BLaER1 treated with 17β-estradiol and CSF1 and Interleukin-3, amounts not matched to agents 10 nM and 100 nM (cell line): ENCODE measurements at regions not wholly inside any gene's neighbourhood (a gene's known extent, or its start where the extent isn't known, plus 50 kb on each side); places are given as distances from the start of the nearest gene placed in this dataset.
"Not testable (repeated sequence)": the region's sequence is repeated elsewhere in the genome, so short reads cannot be mapped to it uniquely, and the experiment has no call there.

Experiments used
- H3K27ac ChIP-seq, 11 experiments: shearing (Covaris generic); formaldehyde crosslinking; 2 replicates each; pipeline ENCODE4 v1.8.1; 2022
- H3K27me3 ChIP-seq, 11 experiments: shearing (Covaris generic); formaldehyde crosslinking; 2 replicates each; pipeline ENCODE4 v1.8.1; 2022
- H3K36me3 ChIP-seq, 11 experiments: shearing (Covaris generic); formaldehyde crosslinking; 2 replicates each; pipeline ENCODE4 v1.8.1; 2022
- H3K4me1 ChIP-seq, 10 experiments: shearing (Covaris generic); formaldehyde crosslinking; 2 replicates each; pipeline ENCODE4 v1.8.1; 2022
- H3K4me2 ChIP-seq, 11 experiments: shearing (Covaris generic); formaldehyde crosslinking; 2 replicates each; pipeline ENCODE4 v1.8.1; 2022
- H3K4me3 ChIP-seq, 10 experiments: shearing (Covaris generic); formaldehyde crosslinking; 2 replicates each; pipeline ENCODE4 v1.8.1; 2022
- H3K9ac ChIP-seq, 11 experiments: shearing (Covaris generic); formaldehyde crosslinking; 2 replicates each; pipeline ENCODE4 v1.8.1; 2022
- H3K9me3 ChIP-seq, 11 experiments: shearing (Covaris generic); formaldehyde crosslinking; replicated peaks in 1 of 11; 2 replicates each; pipeline ENCODE4 v1.8.1; 2022
- H4K20me1 ChIP-seq, 11 experiments: shearing (Covaris generic); formaldehyde crosslinking; 2 replicates each; pipeline ENCODE4 v1.8.1; 2022
- Cebpa-rat ChIP-seq, 11 experiments: shearing (Covaris generic); IDR thresholded peaks; 2 replicates each; pipeline ENCODE4 v1.8.1; 2022

DNA sequence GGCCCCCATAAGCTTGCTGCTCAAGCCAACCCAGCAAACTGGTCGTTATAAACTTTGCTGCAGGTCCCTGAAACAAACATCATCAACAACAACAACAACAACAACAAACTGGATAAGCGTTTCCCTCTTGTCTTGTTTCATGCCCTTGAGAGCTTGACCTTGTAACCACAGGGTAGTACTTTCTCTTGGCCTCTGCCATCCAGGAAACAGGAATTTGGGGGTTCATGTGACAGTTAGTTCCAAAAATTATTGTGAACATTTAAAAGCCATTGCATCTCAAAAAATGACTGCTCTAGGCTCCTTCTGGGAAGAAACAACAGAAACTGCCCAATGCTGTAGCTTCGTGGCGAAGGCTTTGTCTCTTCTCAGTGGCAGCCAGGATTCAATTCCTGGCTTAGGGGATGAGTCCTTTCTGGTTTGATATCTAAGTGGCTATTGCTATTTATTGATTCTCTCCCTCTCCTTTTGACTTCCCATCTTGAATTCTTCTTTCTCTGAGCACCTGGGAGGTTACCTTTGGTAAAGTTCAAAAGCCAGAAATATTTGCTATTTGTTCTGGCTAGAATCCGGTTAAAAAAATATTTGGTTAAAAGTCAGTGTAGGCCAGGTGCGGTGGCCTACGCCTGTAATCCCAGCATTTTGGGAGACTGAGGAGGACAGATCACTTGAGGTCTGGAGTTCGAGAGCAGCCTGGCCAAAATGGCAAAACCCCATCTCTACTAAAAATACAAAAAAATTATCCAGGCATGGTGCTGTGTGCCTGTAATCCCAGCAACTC lies 52.0 kb upstream of the CPM start:
- H3K36me3 ChIP-seq: 0 out of 22 replicates have a peak, but pooled peaks cover 0 to 6% (median 0%) of the 10 kb centered on the region in 11 experiments
- peak overlapping the region in 1 of 11 experiments; percentile 24; a peak in 2 of 22 replicates for H3K27ac ChIP-seq
- TF ChIP-seq Cebpa-rat (IDR thresholded peaks at IDR 0.05): no peak
- H3K4me2 ChIP-seq: peak overlapping the region in 8 of 11 experiments; percentile 1 to 35 (median 8); a peak in 7 of 22 replicates
- H3K27me3 ChIP-seq: no peaks in the 10 kb centered on the region
- H3K4me3 ChIP-seq: no peak overlapping the region
- peaks cover 30 to 57% (median 49%) of the 10 kb centered on the region in 11 experiments for H3K9me3 ChIP-seq
- no peak overlapping the region for H3K9ac ChIP-seq
- peaks cover 0 to 21% (median 8%) of the 10 kb centered on the region in 10 experiments; a peak in 12 of 20 replicates for H3K4me1 ChIP-seq
- H4K20me1 ChIP-seq: no peaks in the 10 kb centered on the region

DNA sequence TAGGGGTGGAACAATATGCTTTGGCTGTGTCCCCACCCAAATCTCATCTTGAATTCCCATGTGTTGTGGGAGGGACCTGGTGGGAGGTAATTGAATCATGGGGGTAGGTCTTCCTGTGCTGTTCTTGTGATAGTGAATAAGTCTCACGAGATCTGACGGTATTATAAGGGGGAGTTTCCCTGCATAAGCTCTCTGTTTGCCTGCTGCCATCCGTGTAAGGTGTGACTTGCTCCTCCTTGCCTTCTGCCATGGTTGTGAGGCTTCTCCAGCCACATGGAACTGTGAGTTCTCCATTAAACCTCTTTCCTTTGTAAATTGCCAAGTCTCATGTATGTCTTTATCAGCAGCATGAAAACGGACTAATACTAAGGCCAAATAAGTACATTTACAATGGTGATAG lies 64.6 kb upstream of the CPM start:
- Histone ChIP-seq H3K27ac (peak overlapping the region in 6 of 11 experiments; percentile 36 to 72 (median 54); a peak in 9 of 22 replicates), H3K4me2 (peak overlapping the region in 3 of 11 experiments; percentile 1 to 70 (median 62); a peak in 4 of 22 replicates), H3K4me1 (peaks cover 0 to 34% (median 0%) of the 10 kb centered on the region in 10 experiments; a peak in 8 of 20 replicates), H3K9me3 (peaks cover 14 to 32% (median 23%) of the 10 kb centered on the region in 11 experiments), H3K9ac (peak overlapping the region in 1 of 11 experiments; percentile 6; a peak in 1 of 22 replicates)
- H3K4me3 ChIP-seq, H3K27me3 ChIP-seq, H3K36me3 ChIP-seq, H4K20me1 ChIP-seq: not testable (repeated sequence)

DNA sequence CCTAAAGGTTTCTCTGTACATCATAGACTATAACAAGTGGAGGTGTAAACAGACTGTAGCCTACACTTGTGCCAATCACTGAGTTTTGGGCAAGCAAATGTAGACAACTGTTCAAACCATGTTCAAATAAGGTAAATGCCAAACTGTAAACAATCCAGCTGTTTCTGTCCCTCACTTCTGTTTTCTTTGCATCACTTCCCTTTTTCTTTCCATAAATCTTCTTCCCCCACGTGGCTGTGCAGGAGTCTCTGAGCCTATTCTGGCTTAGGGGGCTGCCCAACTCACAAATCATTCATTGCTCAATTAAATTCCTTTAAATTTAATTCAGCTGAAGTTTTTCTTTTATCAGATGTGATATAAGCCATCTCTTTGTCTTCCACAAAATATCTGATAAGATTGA lies 65.1 kb upstream of the CPM start:
- H3K27me3 ChIP-seq: no peaks in the 10 kb centered on the region
- peak overlapping the region in 6 of 11 experiments; percentile 36 to 72 (median 54); a peak in 9 of 22 replicates for H3K27ac ChIP-seq
- TF ChIP-seq Cebpa-rat (IDR thresholded peaks at IDR 0.05): no peak
- peaks cover 14 to 32% (median 23%) of the 10 kb centered on the region in 11 experiments for H3K9me3 ChIP-seq
- peak overlapping the region in 1 of 11 experiments; percentile 6; a peak in 1 of 22 replicates for H3K9ac ChIP-seq
- H3K4me3 ChIP-seq: no peak overlapping the region
- peaks cover 0 to 34% (median 0%) of the 10 kb centered on the region in 10 experiments; a peak in 8 of 20 replicates for H3K4me1 ChIP-seq
- H3K4me2 ChIP-seq: peak overlapping the region in 3 of 11 experiments; percentile 1 to 70 (median 62); a peak in 4 of 22 replicates
- no peaks in the 10 kb centered on the region for H4K20me1 ChIP-seq
- H3K36me3 ChIP-seq: no peaks in the 10 kb centered on the region

DNA sequence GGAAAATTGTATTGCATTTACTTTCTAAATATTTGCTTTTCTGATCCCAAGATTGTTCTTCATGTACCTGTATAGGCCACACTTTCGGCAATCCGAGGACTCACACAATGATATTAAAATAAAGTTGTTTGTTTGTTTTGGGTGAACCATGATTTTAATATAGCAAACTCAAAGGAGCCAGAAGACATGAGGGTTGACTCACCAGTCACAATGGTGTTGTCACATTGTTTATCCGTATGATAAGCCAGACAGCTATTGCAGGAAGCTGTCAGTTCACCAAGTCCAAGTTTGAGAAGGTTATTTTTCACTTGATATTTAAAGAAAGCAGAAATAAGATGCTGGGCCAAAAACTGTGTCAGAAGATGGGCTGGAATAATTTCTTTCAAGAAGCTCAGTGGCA lies 67.1 kb upstream of the CPM start:
- peaks cover 0 to 34% (median 0%) of the 10 kb centered on the region in 10 experiments; a peak in 8 of 20 replicates for H3K4me1 ChIP-seq

DNA sequence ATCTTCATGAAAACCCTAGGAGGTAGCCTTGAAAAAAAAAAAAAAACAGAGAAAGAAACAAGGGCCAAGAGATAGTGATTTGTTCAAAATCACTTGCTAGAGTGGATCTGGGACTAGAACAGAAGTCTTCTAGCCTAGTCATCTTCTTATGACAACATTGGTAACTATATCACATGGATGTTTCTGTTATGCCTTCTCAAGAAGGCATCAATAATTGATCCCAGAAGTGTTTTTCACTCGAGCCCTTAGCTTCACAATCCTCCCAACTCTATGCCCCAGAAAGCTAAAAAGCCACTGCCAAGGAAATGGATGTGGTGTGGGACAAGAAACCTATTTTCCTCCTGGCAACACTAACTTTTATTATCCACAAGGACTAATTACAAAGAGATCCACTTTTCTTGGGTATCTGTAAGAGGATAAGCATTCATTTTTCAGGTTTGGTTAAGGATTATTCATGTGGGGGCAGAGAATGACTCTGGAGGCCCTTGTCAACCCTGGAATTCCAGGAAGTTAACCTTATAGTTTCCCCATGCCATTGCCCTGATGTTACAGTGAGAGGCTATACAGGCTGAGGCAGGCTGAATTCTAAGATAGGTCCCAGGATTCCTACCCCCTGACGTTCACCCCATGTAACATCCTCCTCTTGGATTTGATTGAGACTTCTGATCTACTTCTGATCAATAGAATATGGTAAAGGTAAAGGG lies 67.7 kb upstream of the CPM start:
- H3K4me2 ChIP-seq: 0 out of 22 replicates have a peak overlapping the region, but pooled peaks of 2 of the 11 experiments have one; percentile 6 to 39
- H3K27ac ChIP-seq: no peak overlapping the region; a peak in 1 of 22 replicates

More for the DNA sequence above, 67.1 kb upstream of the CPM start:
- H3K9ac ChIP-seq: no peak overlapping the region
- H3K4me3 ChIP-seq: no peak overlapping the region
- TF ChIP-seq Cebpa-rat (IDR thresholded peaks at IDR 0.05): no peak
- no peaks in the 10 kb centered on the region for H4K20me1 ChIP-seq
- H3K4me2 ChIP-seq: peak overlapping the region in 2 of 11 experiments; percentile 6 to 39; a peak in 1 of 22 replicates
- H3K9me3 ChIP-seq: peaks cover 14 to 32% (median 23%) of the 10 kb centered on the region in 11 experiments
- no peaks in the 10 kb centered on the region for H3K27me3 ChIP-seq
- no peaks in the 10 kb centered on the region for H3K36me3 ChIP-seq
- H3K27ac ChIP-seq: no peak overlapping the region; a peak in 1 of 22 replicates

DNA sequence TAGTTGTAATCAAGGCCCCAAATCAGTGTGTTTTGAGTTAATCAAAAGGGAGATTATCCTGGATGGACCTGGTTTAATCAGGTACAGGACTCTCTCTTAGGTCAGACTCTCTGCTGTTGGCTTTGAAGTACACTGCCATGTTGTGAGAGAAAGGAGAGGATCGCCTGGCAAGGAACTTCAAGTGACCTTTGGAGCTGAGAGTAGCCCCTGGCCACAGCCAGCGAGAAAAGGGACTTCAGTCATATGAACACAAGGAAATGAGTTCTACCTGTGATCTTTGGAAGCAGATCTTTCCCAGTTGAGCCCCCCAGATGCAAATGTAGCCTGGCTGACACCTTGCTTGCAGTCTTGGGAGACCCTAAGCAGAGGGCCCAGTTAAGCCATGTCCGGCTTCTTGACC lies 68.3 kb upstream of the CPM start:
- peaks cover 0 to 43% (median 0%) of the 10 kb centered on the region in 10 experiments; a peak in 8 of 20 replicates for H3K4me1 ChIP-seq
- no peak for TF ChIP-seq Cebpa-rat (IDR thresholded peaks at IDR 0.05)
- no peaks in the 10 kb centered on the region for H3K27me3 ChIP-seq
- no peak overlapping the region for H3K4me3 ChIP-seq
- H4K20me1 ChIP-seq: no peaks in the 10 kb centered on the region
- H3K4me2 ChIP-seq: no peak overlapping the region
- no peak overlapping the region for H3K9ac ChIP-seq
- H3K36me3 ChIP-seq: no peaks in the 10 kb centered on the region
- peaks cover 14 to 32% (median 23%) of the 10 kb centered on the region in 11 experiments for H3K9me3 ChIP-seq
- H3K27ac ChIP-seq: no peak overlapping the region

More for the DNA sequence above, 67.7 kb upstream of the CPM start:
- peaks cover 14 to 32% (median 23%) of the 10 kb centered on the region in 11 experiments for H3K9me3 ChIP-seq
- no peaks in the 10 kb centered on the region for H4K20me1 ChIP-seq
- H3K9ac ChIP-seq: no peak overlapping the region
- no peak for TF ChIP-seq Cebpa-rat (IDR thresholded peaks at IDR 0.05)
- peaks cover 0 to 37% (median 0%) of the 10 kb centered on the region in 10 experiments; a peak in 8 of 20 replicates for H3K4me1 ChIP-seq
- no peak overlapping the region for H3K4me3 ChIP-seq
- no peaks in the 10 kb centered on the region for H3K27me3 ChIP-seq
- H3K36me3 ChIP-seq: no peaks in the 10 kb centered on the region

DNA sequence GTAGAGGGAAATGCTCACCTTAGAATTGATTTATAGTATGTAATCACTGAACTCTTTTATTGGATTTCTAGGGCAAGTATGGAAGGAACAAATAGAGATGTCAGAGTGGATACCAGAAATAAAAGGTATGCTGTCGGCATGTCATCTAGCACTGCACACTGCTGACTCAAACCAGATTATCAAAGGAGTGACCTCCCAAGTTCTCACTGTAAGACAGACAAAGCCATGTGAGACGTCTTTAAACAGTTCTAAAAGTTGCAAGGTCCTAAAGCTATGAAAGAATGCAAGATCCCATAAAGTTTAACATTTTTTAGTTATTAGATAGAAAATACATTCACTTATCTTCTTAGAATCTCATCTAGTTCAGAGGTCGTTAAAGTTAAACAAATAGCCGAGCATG lies 70.0 kb upstream of the CPM start:
- no peaks in the 10 kb centered on the region for H3K27me3 ChIP-seq
- H3K9me3 ChIP-seq: peaks cover 7 to 17% (median 14%) of the 10 kb centered on the region in 11 experiments; a peak in 19 of 22 replicates
- no peaks in the 10 kb centered on the region for H3K36me3 ChIP-seq
- H4K20me1 ChIP-seq: no peaks in the 10 kb centered on the region
- no peak overlapping the region for H3K4me3 ChIP-seq
- H3K27ac ChIP-seq: no peak overlapping the region
- TF ChIP-seq Cebpa-rat (IDR thresholded peaks at IDR 0.05): no peak
- no peak overlapping the region for H3K9ac ChIP-seq
- no peak overlapping the region for H3K4me2 ChIP-seq
- peaks cover 6 to 50% (median 17%) of the 10 kb centered on the region in 10 experiments; a peak in 18 of 20 replicates for H3K4me1 ChIP-seq

DNA sequence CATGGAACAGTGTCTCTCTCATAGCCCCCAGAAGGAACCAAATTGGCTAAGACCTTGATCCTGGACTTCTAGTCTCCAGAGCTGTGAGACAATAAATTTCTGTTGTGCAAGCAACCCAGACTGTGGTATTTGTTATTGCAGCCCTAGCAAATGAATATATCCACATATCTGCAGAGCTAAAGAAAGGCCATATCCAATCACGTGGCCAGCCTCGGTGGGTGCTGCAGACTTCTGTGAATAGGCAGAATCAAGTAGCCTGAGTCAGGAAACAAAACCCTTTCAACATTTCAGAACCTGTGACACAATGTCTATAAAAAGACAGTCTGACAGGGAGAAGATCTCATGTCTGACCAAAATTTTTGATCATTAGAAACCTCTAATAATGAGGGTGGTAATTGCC lies 71.0 kb upstream of the CPM start:
- Histone ChIP-seq H4K20me1 (no peaks in the 10 kb centered on the region), H3K4me3 (no peak overlapping the region), H3K9me3 (peaks cover 7 to 15% (median 10%) of the 10 kb centered on the region in 11 experiments; a peak in 17 of 22 replicates), H3K27ac (no peak overlapping the region), H3K36me3 (no peaks in the 10 kb centered on the region), H3K4me2 (no peak overlapping the region), H3K4me1 (peaks cover 6 to 50% (median 18%) of the 10 kb centered on the region in 10 experiments; a peak in 18 of 20 replicates), H3K9ac (no peak overlapping the region), H3K27me3 (no peaks in the 10 kb centered on the region)
- TF ChIP-seq Cebpa-rat (IDR thresholded peaks at IDR 0.05): no peak
